ENCODE measurements at regions not wholly inside any gene's neighbourhood (a gene's known extent, or its start where the extent isn't known, plus 50 kb on each side); places are given as distances from the start of the nearest gene placed in this dataset.

GRCh38 chr10:118505363-118505762, 90.1 kb downstream of the PRLHR start:
- no peaks in the 10 kb centered on the region for H3K9me3 ChIP-seq (ENCODE audit: low read length)
- H2AFZ ChIP-seq (ENCODE audit: low read length), result no peak overlapping the region
- no peak overlapping the region for H3K27ac ChIP-seq (ENCODE audit: low read depth, low read length, poor library complexity, severe bottlenecking)
- intact Hi-C loops (cut with micrococcal nuclease; ENCODE audit: unreplicated experiment), result no loop called here
- H3K4me1 ChIP-seq (ENCODE audit: insufficient read depth, low read length, poor library complexity, severe bottlenecking), result no peaks in the 10 kb centered on the region
- H3K79me2 ChIP-seq (ENCODE audit: insufficient read depth, low read depth, low read length), result no peaks in the 10 kb centered on the region
- H3K4me2 ChIP-seq (ENCODE audit: low read length), result no peak overlapping the region
- TF ChIP-seq CTCF (conservative IDR thresholded peaks at IDR 0.05; ENCODE audit: low read length), result no peak
- TF ChIP-seq EZH2phosphoT487 (IDR thresholded peaks at IDR 0.05; ENCODE audit: borderline replicate concordance, low read depth, low read length), result no peak
- ChIA-PET CTCF (ENCODE audit: unreplicated experiment) (no interaction called here), POLR2A (interaction anchor here (1.1 kb wide), 1 partner anchor 17 kb away, joined by 3 read pairs; no protein-coding TSS in a partner anchor)
- no peak for DNase-seq (ENCODE audit: low spot score)
- H3K36me3 ChIP-seq (ENCODE audit: insufficient read depth, low read length), result no peaks in the 10 kb centered on the region
- no TSS peak for BruUV-seq (replicated peaks)
- no peak overlapping the region for H3K4me3 ChIP-seq (ENCODE audit: low read depth, low read length, poor library complexity, severe bottlenecking)
- H4K20me1 ChIP-seq (ENCODE audit: insufficient read depth, low read length), result no peaks in the 10 kb centered on the region
- H3K9me2 ChIP-seq (ENCODE audit: insufficient read depth, low read length), result no peaks in the 10 kb centered on the region

- Histone ChIP-seq H2AFZ (ENCODE audit: low read length) (no peak overlapping the region), H3K36me3 (ENCODE audit: insufficient read depth, low read length) (no peaks in the 10 kb centered on the region), H3K4me2 (ENCODE audit: low read length) (no peak overlapping the region), H3K27ac (ENCODE audit: low read depth, low read length, poor library complexity, severe bottlenecking) (no peak overlapping the region), H3K9me2 (ENCODE audit: insufficient read depth, low read length) (no peaks in the 10 kb centered on the region), H3K4me1 (ENCODE audit: insufficient read depth, low read length, poor library complexity, severe bottlenecking) (no peaks in the 10 kb centered on the region), H3K79me2 (ENCODE audit: insufficient read depth, low read depth, low read length) (no peaks in the 10 kb centered on the region), H4K20me1 (ENCODE audit: insufficient read depth, low read length) (no peaks in the 10 kb centered on the region), H3K9me3 (ENCODE audit: low read length) (no peaks in the 10 kb centered on the region), H3K4me3 (ENCODE audit: low read depth, low read length, poor library complexity, severe bottlenecking) (no peak overlapping the region)
- no peak for DNase-seq (ENCODE audit: low spot score)
- ChIA-PET CTCF (ENCODE audit: unreplicated experiment) (no interaction called here), POLR2A (interaction anchor here (1.1 kb wide), 1 partner anchor 17 kb away, joined by 3 read pairs; no protein-coding TSS in a partner anchor)
- intact Hi-C loops (cut with micrococcal nuclease; ENCODE audit: unreplicated experiment), result no loop called here
- no peak for TF ChIP-seq CTCF (conservative IDR thresholded peaks at IDR 0.05; ENCODE audit: low read length)
- TF ChIP-seq EZH2phosphoT487 (IDR thresholded peaks at IDR 0.05; ENCODE audit: borderline replicate concordance, low read depth, low read length), result no peak
- no TSS peak for BruUV-seq (replicated peaks)
Measured at GRCh38 chr10:118504467-118505205, 90.8 kb downstream of the PRLHR start.

GRCh38 chr10:118504044-118504443, 91.4 kb downstream of the PRLHR start:
- Histone ChIP-seq H2AFZ (ENCODE audit: low read length) (no peak overlapping the region), H3K79me2 (ENCODE audit: insufficient read depth, low read depth, low read length) (no peaks in the 10 kb centered on the region), H3K36me3 (ENCODE audit: insufficient read depth, low read length) (no peaks in the 10 kb centered on the region), H3K9me2 (ENCODE audit: insufficient read depth, low read length) (no peaks in the 10 kb centered on the region), H3K9me3 (ENCODE audit: low read length) (no peaks in the 10 kb centered on the region), H3K4me3 (ENCODE audit: low read depth, low read length, poor library complexity, severe bottlenecking) (no peak overlapping the region), H3K27ac (ENCODE audit: low read depth, low read length, poor library complexity, severe bottlenecking) (no peak overlapping the region), H3K4me2 (ENCODE audit: low read length) (no peak overlapping the region), H3K4me1 (ENCODE audit: insufficient read depth, low read length, poor library complexity, severe bottlenecking) (no peaks in the 10 kb centered on the region), H4K20me1 (ENCODE audit: insufficient read depth, low read length) (no peaks in the 10 kb centered on the region)
- intact Hi-C loops (cut with micrococcal nuclease; ENCODE audit: unreplicated experiment), result no loop called here
- no TSS peak for BruUV-seq (replicated peaks)
- ChIA-PET POLR2A (interaction anchor here (0.6 to 1.1 kb wide), 2 partner anchors 16 to 25 kb away, joined by 3 to 5 read pairs; no protein-coding TSS in a partner anchor), CTCF (ENCODE audit: unreplicated experiment) (no interaction called here)
- no peak for DNase-seq (ENCODE audit: low spot score)
- TF ChIP-seq EZH2phosphoT487 (IDR thresholded peaks at IDR 0.05; ENCODE audit: borderline replicate concordance, low read depth, low read length) (no peak), CTCF (conservative IDR thresholded peaks at IDR 0.05; ENCODE audit: low read length) (no peak)

Measured in OCI-LY7 (cell line).